HG03565 (cell line): ENCODE measurements at regions not wholly inside any gene's neighbourhood (a gene's known extent, or its start where the extent isn't known, plus 50 kb on each side); places are given as distances from the start of the nearest gene placed in this dataset.

Experiments
- ATAC-seq: cut with Tn5 transposase; IDR thresholded peaks from one replicate; pipeline ENCODE4 v1.9.1; 2021; ENCODE audit warnings: mild to moderate bottlenecking, moderate library complexity; ENCODE audit not compliant: unreplicated experiment

DNA sequence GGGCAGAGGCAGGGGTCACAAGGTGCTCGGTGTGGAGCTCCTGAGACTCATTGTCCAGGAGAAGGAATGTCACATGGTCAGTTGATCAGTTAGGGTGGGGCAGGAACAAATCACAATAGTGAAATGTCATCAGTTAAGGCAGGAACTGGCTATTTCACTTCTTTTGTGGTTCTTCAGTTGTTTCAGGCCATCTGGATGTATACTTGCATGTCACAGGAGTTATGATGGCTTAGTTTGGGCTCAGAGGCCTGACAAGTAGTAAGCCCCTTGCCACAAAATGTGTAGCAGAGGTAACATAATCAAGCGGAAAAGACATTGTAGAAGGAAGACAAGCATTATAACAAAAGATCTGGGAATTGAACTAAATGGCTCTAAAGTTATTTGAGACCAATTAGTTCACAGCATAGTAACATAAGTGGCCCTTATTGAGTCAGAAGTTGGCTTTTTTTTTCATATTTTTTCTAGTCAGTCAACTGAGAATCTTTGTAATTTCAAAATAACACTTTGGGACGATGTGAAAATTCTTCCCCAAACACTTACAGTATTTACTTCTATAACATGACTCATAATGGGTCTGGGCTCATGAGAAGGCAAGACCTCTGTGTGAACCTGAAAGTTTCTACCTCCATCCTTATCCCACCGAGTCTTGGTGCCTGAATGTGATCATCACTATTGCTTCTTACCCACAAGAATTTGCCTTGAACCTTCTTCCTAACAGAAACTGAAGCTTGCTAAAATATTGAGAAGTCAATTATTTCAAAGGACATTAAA is 137.0 kb upstream of the DPT start:
- ATAC-seq = no peak

DNA sequence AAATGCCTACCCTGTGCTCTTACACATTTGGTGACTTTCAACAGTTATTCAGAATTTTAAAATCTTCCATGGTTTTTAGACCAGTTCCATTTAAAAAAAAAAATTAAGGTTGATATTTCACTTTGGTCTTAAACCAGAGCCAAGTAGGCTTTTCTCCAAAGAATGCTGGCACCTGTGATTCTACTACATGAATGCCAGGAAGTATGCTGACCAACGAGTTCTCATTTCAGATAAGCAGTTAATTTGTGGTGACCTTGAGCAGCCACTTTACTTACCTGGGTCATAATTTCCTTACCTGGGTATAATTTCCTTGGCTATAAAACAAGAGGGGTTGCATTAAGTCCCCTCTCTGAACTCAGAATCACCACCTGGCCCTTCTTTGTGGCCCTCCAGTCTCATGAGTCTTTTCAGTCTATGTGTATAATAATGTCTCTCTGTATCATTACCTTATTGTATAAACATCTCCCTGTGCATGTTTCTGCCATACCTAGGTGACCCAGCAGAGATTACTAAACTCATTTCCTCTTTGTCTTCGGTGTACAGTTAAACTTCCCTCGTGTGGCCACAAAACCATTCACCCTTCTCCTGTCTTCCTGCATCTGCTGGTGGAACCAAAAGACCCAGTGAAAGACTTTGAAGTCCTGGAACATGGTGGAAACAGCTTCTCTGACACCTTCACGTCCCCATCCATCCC is 139.1 kb upstream of the DPT start:
- ATAC-seq = no peak

GRCh38 chr1:168871531-168871930 is 142.5 kb upstream of the DPT start:
- ATAC-seq = no peak

GRCh38 chr1:168875831-168876230 is 146.8 kb upstream of the DPT start:
- ATAC-seq = no peak

GRCh38 chr1:168876830-168877229 is 147.8 kb upstream of the DPT start:
- ATAC-seq = no peak

GRCh38 chr1:168879896-168880734 is 151.1 kb upstream of the DPT start:
- ATAC-seq = no peak

DNA sequence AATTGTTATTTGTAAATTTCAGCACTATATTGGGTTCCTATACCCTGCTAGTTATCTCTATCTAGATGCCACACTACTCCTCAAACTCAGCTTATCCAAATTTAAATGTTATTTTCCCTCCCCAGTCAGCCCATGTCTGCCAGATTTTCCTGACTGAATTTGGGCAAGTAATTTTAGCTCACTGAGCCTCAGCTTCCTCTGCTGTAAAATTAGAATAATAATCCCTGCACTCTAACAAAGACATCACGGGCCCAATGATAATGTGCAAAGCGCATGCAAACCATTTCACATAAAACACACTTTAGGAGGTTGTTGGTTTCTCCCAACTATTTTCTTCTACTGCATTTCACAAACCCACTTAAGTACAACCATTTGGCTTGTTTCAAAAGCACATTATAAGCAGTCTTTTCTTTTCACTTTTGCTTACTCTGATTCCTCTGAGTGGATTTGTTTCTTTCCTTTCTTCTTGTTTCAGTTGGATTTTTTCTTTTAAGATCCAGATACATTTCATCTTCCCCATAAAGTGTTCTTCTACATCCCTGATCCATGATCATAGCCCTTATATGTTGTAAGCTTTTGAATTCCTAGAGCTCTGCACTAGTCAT is 152.8 kb upstream of the DPT start:
- ATAC-seq = no peak

GRCh38 chr1:168887381-168887780 is 158.4 kb upstream of the DPT start:
- no peak for ATAC-seq

DNA sequence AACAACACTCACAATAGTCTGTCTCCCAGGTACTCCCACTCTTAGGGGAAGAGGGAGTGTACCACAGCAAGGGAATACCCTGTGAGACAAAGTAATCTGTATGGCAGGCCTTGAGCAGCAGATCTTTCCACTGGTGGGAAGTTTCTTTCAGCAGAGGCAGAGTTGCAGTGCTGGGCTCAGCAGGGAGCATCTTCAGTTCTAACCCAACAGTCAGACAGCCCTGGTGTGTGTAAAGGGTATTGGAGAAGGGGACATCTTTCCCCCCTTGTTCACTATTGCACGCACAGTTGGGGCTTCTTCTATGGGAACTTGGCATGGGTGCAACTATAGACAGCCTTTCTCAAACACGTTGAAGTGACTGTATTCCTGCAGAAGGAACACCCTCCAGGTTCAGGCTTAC is 159.4 kb upstream of the DPT start:
- no peak for ATAC-seq

- ATAC-seq = no peak
Measured at GRCh38 chr1:168892931-168893330, 163.9 kb upstream of the DPT start.

GRCh38 chr1:168893359-168893801 is 164.4 kb upstream of the DPT start:
- no peak for ATAC-seq

DNA sequence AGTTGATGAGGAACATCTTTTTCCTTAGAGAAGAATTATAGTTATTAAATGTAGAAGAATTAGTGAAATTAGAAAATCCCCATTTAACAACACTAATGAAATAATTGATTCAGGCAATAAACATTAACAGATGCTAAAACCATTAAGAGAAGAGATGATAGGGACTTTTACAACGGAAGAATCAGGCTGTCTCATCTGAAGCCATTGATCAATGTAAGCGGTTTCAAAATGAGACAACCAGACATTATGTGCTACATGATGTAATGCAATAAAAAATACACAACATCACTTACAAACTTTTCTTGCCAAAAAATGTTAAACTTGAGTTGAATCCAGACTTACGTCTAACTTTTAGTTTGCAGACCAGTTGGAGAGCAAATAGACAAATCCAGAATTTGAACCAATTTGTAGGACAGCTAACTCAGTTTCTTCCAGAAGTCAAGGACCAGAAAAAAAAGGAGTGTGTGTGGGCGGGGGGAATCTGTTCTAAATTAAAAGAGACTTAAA is 165.4 kb upstream of the DPT start:
- ATAC-seq = no peak

DNA sequence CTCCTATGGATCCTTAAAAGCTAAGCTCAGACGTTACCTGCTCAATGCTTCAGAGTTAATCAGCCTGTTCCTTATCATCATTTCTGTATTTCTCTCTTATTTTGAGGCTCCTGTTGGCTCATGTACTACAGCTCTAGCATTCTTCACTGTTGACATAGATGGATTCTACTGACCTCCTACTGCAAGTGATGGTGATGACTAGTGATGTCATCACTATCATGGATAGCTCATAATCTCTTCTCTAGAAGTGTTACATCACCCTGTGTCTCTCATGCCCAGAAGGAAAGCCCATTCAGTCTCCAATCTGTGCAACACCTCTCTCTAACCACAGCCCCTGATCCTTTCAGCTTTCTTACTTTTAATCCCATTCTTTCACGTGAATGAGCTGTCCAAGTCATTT is 168.2 kb upstream of the DPT start:
- ATAC-seq = no peak

GRCh38 chr1:168903237-168903830 is 174.3 kb upstream of the DPT start:
- ATAC-seq = no peak

GRCh38 chr1:168905633-168906032 is 176.6 kb upstream of the DPT start:
- no peak for ATAC-seq

DNA sequence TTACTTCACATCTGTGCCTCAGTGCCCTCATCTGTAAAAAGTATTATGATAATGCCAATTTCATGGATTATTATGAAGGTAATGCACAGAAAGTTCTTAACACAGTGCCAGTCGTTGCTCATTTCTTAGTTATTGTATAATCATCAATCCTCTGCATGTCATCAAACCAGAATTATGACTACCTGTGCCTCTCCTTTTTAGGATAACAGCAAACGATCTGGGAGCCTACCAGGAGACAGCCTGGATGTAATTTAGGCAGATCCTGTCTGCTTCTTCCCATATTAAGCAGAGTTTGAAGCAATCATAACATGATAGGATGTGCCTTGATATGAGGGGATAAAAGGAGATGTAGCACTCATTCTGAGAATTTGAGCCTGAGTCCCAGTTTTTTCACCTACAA is 177.4 kb upstream of the DPT start:
- ATAC-seq = no peak

GRCh38 chr1:168907053-168907452 is 178.0 kb upstream of the DPT start:
- no peak for ATAC-seq

- ATAC-seq = no peak
Measured at GRCh38 chr1:168907786-168908348, 178.9 kb upstream of the DPT start.

DNA sequence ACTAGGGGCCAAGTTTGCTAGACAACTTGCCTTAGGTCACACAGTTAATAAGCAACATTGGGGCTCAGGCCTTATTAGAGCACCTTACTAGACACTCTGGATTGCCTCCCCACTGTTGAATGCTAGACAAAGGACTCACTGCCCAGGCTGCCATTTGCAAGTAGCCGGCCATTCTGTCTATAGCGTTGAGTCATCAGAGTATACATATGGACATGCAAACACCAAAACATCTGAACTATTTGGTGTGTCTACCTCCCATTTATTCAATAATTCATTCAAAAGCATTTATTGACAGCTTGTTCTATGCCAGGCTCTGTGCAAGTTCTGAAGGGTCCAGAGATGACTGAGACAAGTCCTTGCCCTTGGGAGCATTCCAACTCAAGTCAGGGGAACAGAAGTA is 181.4 kb upstream of the DPT start:
- no peak for ATAC-seq

DNA sequence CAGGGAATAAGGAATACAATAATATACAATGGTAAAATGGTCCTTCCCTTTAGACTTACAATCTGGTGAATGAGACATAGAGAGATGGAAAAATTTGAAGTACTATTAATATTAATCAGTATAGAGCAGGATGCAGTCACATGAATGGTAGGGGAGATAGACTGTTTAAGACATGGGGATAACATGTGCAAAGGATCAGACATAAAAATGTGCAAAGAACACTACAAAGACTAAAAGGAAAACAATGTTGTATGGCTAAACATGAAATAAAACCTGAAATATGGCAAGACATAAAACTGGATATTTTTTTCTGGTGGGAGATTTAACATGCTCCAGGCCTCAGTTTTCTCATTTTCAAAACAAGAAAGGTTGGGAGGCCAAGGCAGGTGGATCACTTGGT is 182.4 kb upstream of the DPT start:
- ATAC-seq = no peak
